Spleen (tissue), 11 donors: ENCODE measurements at regions not wholly inside any gene's neighbourhood (a gene's known extent, or its start where the extent isn't known, plus 50 kb on each side); places are given as distances from the start of the nearest gene placed in this dataset.

Experiments
- DNase-seq: peaks from one replicate; pipeline ENCODE4 v3.0.0-alpha.2; 2020
- H3K27ac ChIP-seq, 8 donors: fragments of 200-600 bp; sonication (generic) in 7 of 8; 1 replicate in 4 of 8; 2 replicates in 4 of 8; pipeline versions ENCODE4 v1.5.0 to v1.8.0; 2016 to 2021; ENCODE audit warnings: inconsistent platforms in 4 of 8, mild to moderate bottlenecking in 4 of 8, moderate library complexity in 1 of 8
- H3K27me3 ChIP-seq, 7 donors: fragments of 200-600 bp; sonication (generic) in 6 of 7; replicated peaks in 1 of 7; 1 replicate in 4 of 7; 2 replicates in 3 of 7; pipeline versions ENCODE4 v1.5.0 to v1.8.0; 2016 to 2021; ENCODE audit warnings: inconsistent platforms in 3 of 7, mild to moderate bottlenecking in 1 of 7
- H3K36me3 ChIP-seq, 6 donors: fragments of 200-600 bp; sonication (generic) in 5 of 6; 1 replicate in 4 of 6; 2 replicates in 2 of 6; pipeline versions ENCODE4 v1.5.0 to v1.8.0; 2016 to 2021; ENCODE audit warnings: inconsistent platforms in 2 of 6
- H3K4me1 ChIP-seq, 6 donors: fragments of 200-600 bp; sonication (generic) in 5 of 6; 1 replicate in 3 of 6; 2 replicates in 3 of 6; pipeline versions ENCODE4 v1.5.0 to v1.8.0; 2016 to 2021; ENCODE audit warnings: inconsistent platforms in 3 of 6
- H3K4me3 ChIP-seq, 8 donors: fragments of 200-600 bp; sonication (generic) in 7 of 8; 1 replicate in 4 of 8; 2 replicates in 4 of 8; pipeline versions ENCODE4 v1.5.0 to v1.8.0; 2016 to 2021; ENCODE audit warnings: inconsistent platforms in 4 of 8, mild to moderate bottlenecking in 4 of 8, moderate library complexity in 2 of 8
- H3K9me3 ChIP-seq, 8 donors: fragments of 200-600 bp; sonication (generic) in 7 of 8; 1 replicate in 4 of 8; 2 replicates in 4 of 8; pipeline versions ENCODE4 v1.5.0 to v1.8.0; 2016 to 2021; ENCODE audit warnings: inconsistent platforms in 4 of 8
- CTCF ChIP-seq, 11 experiments: fragments of 200-600 bp in 7 of 11; fragments of 450-650 bp in 4 of 11; sonication (generic) in 4 of 11; IDR thresholded peaks in 8 of 11; conservative IDR thresholded peaks in 3 of 11; 1 replicate in 7 of 11; 2 replicates in 4 of 11; pipeline versions ENCODE4 v1.4.0 to v1.8.0; 2016 to 2021; ENCODE audit warnings: antibody characterized with exemption in 11 of 11, inconsistent platforms in 4 of 11, mild to moderate bottlenecking in 1 of 11
- POLR2A ChIP-seq, 3 donors: fragments of 450-650 bp; IDR thresholded peaks; one replicate each; pipeline ENCODE4 v1.5.1; 2017; ENCODE audit warnings: antibody characterized with exemption in 3 of 3, mild to moderate bottlenecking in 1 of 3
- POLR2AphosphoS5 ChIP-seq, 3 donors: sonication (generic); formaldehyde crosslinking; IDR thresholded peaks; one replicate each; pipeline ENCODE4 v1.5.1; 2017; ENCODE audit warnings: antibody characterized with exemption in 3 of 3
- WGBS, 5 donors: extraction: QIAGEN DNeasy Blood & Tissue Kit in 3 of 5; methylation state at CpG; one replicate each; pipeline versions ENCODE4 v1.1.5 to v1.1.7; 2013 to 2018; 5-methylcytosine and 5-hydroxymethylcytosine counted together
- intact Hi-C: fragments of 100-400 bp; cut with DNase I; formaldehyde crosslinking; loops from one replicate; pipeline ENCODE4 v1.15.0; 2023; ENCODE audit warnings: low total_unique reads
- donor health status: healthy with polysubstance abuse.
- donor health status: DM: no; HTN: no; CAD: no; lungs with moderate emphysema.
- donor health status: DM: no; HTN: no; CAD: no.
- donor health status: Bipolar disorder and iron deficiency.
- donor health status: healthy.
- donor health status: DM: no; HTN: no; CAD: no.
- donor health status: DM: yes; HTN: yes; CAD: no.

- Histone ChIP-seq H3K4me3 (no peak overlapping the region), H3K9me3 (peaks cover 0 to 21% (median 17%) of the 10 kb centered on the region in 8 donors), H3K36me3 (no peaks in the 10 kb centered on the region), H3K4me1 (no peaks in the 10 kb centered on the region), H3K27ac (no peak overlapping the region), H3K27me3 (no peaks in the 10 kb centered on the region)
- intact Hi-C loops = no loop called here
- DNase-seq = no peak
- TF ChIP-seq CTCF (IDR thresholded peaks at IDR 0.05 in 8 of 11, conservative IDR thresholded peaks at IDR 0.05 in 3 of 11) (no peak), POLR2A (IDR thresholded peaks at IDR 0.05) (no peak), POLR2AphosphoS5 (IDR thresholded peaks at IDR 0.05) (no peak)
- WGBS, 5 donors = 64 to 91% (median 65%) methylated on average over 3 of the region's 3 CpGs
Measured at GRCh38 chr7:46397591-46397990, 476.5 kb upstream of the IGFBP3 start.

GRCh38 chr7:46396481-46396880, 475.4 kb upstream of the IGFBP3 start:
- 78 to 86% (median 82%) methylated on average over 7 of the region's 7 CpGs for WGBS, 5 donors
- Histone ChIP-seq H3K27me3 (no peaks in the 10 kb centered on the region), H3K36me3 (no peaks in the 10 kb centered on the region), H3K27ac (no peak overlapping the region), H3K4me1 (peaks cover 0 to under 1% (median 0%) of the 10 kb centered on the region in 6 donors), H3K9me3 (peaks cover 0 to 15% (median 8%) of the 10 kb centered on the region in 8 donors), H3K4me3 (no peak overlapping the region)
- TF ChIP-seq POLR2A (IDR thresholded peaks at IDR 0.05) (no peak), POLR2AphosphoS5 (IDR thresholded peaks at IDR 0.05) (no peak)
- intact Hi-C loops = no loop called here
- DNase-seq = no peak

- DNase-seq = no peak
- intact Hi-C loops = no loop called here
- 77 to 97% (median 89%) methylated on average over 3 of the region's 3 CpGs for WGBS, 5 donors
Measured at GRCh38 chr7:46393142-46393541, 472.1 kb upstream of the IGFBP3 start.

GRCh38 chr7:46391231-46392201, 470.4 kb upstream of the IGFBP3 start:
- Histone ChIP-seq H3K4me3 (no peak overlapping the region), H3K27ac (peak overlapping the region in 1 of 8 donors; percentile 15), H3K9me3 (peaks cover 0 to 3% (median 0%) of the 10 kb centered on the region in 8 donors), H3K27me3 (no peaks in the 10 kb centered on the region), H3K4me1 (peaks cover 0 to 13% (median 3%) of the 10 kb centered on the region in 6 donors), H3K36me3 (no peaks in the 10 kb centered on the region)
- 25 to 41% (median 33%) methylated on average over 5 of the region's 5 CpGs for WGBS, 5 donors
- DNase-seq = no peak
- intact Hi-C loops = no loop called here
- TF ChIP-seq POLR2A (IDR thresholded peaks at IDR 0.05) (no peak), CTCF (IDR thresholded peaks at IDR 0.05 in 8 of 11, conservative IDR thresholded peaks at IDR 0.05 in 3 of 11) (no peak), POLR2AphosphoS5 (IDR thresholded peaks at IDR 0.05) (no peak)

More at GRCh38 chr7:46393142-46393541, 472.1 kb upstream of the IGFBP3 start:
- no peak overlapping the region for H3K4me3 ChIP-seq
- TF ChIP-seq POLR2A (IDR thresholded peaks at IDR 0.05) = no peak
- no peak for TF ChIP-seq POLR2AphosphoS5 (IDR thresholded peaks at IDR 0.05)
- TF ChIP-seq CTCF (IDR thresholded peaks at IDR 0.05 in 8 of 11, conservative IDR thresholded peaks at IDR 0.05 in 3 of 11) = no peak
- H3K9me3 ChIP-seq = peaks cover 0 to 3% (median 0%) of the 10 kb centered on the region in 8 donors
- H3K27me3 ChIP-seq = no peaks in the 10 kb centered on the region
- no peaks in the 10 kb centered on the region for H3K36me3 ChIP-seq
- no peak overlapping the region for H3K27ac ChIP-seq
- peaks cover 0 to 13% (median 3%) of the 10 kb centered on the region in 6 donors for H3K4me1 ChIP-seq
